HepG2 (cell line): ENCODE measurements at regions not wholly inside any gene's neighbourhood (a gene's known extent, or its start where the extent isn't known, plus 50 kb on each side); places are given as distances from the start of the nearest gene placed in this dataset.

Experiments
- ATAC-seq: fragments of 200-7000 bp; cut with Tn5 transposase; 3 replicates; pipeline ENCODE4 v1.9.1; 2020; ENCODE audit warnings: mild to moderate bottlenecking, moderate library complexity
- BruUV-seq: library from RNA; stranded (reverse); fragments of 400-500 nt; replicated peaks from 2 replicates; lab custom pipeline; 2021; lab: Mats Ljungman, UMichigan
- CTCF ChIA-PET: fragments of 300-600 bp; formaldehyde crosslinking; extraction: SDS; loops from one replicate; lab custom pipeline; 2021; ENCODE audit warnings: low total read pairs, inconsistent platforms, low intra/inter-chr PET ratio; lab: Yijun Ruan, JAX
- POLR2A ChIA-PET: fragments of 350-600 bp; sonication (Branson Sonifier 250); formaldehyde crosslinking; loops from one replicate; lab custom pipeline; 2020; ENCODE audit warnings: antibody characterized with exemption, inconsistent platforms; lab: Yijun Ruan, JAX
- DNase-seq: peaks from one replicate; pipeline ENCODE4 v3.0.0-alpha.2; 2015; ENCODE audit warnings: low spot score
- FAIRE-seq: peaks from 3 replicates; lab custom pipeline; 2011; peaks lifted over from hg19 to GRCh38; lab: Jason Lieb, UNC
- H2AFZ ChIP-seq: one replicate; pipeline ENCODE4 v1.6.1; 2011; ENCODE audit warnings: low read length, inconsistent platforms
- H3K27ac ChIP-seq: fragments of 300-600 bp; 3 replicates; pipeline ENCODE4 v1.8.0; 2011; ENCODE audit warnings: mixed run types, mild to moderate bottlenecking, mixed read lengths, low read length, inconsistent platforms; ENCODE audit not compliant: insufficient read depth; ENCODE audit errors: extremely low read length
- H3K27me3 ChIP-seq, 2 experiments: fragments of 200-600 bp in 1 of 2; 2 replicates in 1 of 2; 3 replicates in 1 of 2; pipeline versions ENCODE4 v1.6.0 to v1.8.0; 2011; ENCODE audit warnings: low read length in 2 of 2, mild to moderate bottlenecking in 2 of 2, moderate library complexity in 2 of 2, inconsistent platforms in 1 of 2; ENCODE audit not compliant: insufficient read depth in 2 of 2, control insufficient read depth in 1 of 2
- H3K36me3 ChIP-seq, 2 experiments: fragments of 200-600 bp in 1 of 2; replicated peaks in 1 of 2; 2 replicates in 1 of 2; 3 replicates in 1 of 2; pipeline versions ENCODE4 v1.5.1 to v1.8.0; 2011; ENCODE audit warnings: low read length in 2 of 2, inconsistent platforms in 1 of 2; ENCODE audit not compliant: insufficient read depth in 2 of 2, control insufficient read depth in 1 of 2
- H3K4me1 ChIP-seq: 2 replicates; pipeline ENCODE4 v1.5.1; 2012; ENCODE audit warnings: low read length, inconsistent platforms; ENCODE audit not compliant: insufficient read depth
- H3K4me2 ChIP-seq: 2 replicates; pipeline ENCODE4 v1.6.0; 2011; ENCODE audit warnings: low read depth, low read length, inconsistent platforms
- H3K4me3 ChIP-seq, 3 experiments: fragments of 200-600 bp in 1 of 3; sonication (generic), shearing (Covaris generic) in 1 of 3; replicated peaks in 1 of 3; 2 replicates each; pipeline ENCODE4 v1.5.1; 2011 to 2016; ENCODE audit warnings: low read length in 3 of 3, inconsistent platforms in 2 of 3, low read depth in 2 of 3, mild to moderate bottlenecking in 2 of 3, control low read depth in 1 of 3, mixed read lengths in 1 of 3; ENCODE audit not compliant: insufficient read depth in 1 of 3
- H3K79me2 ChIP-seq: one replicate; pipeline ENCODE4 v1.6.1; 2011; ENCODE audit warnings: low read length, inconsistent platforms; ENCODE audit not compliant: insufficient read depth
- H3K9ac ChIP-seq: 2 replicates; pipeline ENCODE4 v1.6.0; 2011; ENCODE audit warnings: mild to moderate bottlenecking, low read depth, low read length, inconsistent platforms; ENCODE audit not compliant: insufficient read depth
- H3K9me3 ChIP-seq: 2 replicates; pipeline ENCODE4 v1.5.1; 2012; ENCODE audit warnings: mild to moderate bottlenecking, low read length
- H4K20me1 ChIP-seq: 2 replicates; pipeline ENCODE4 v1.6.0; 2011; ENCODE audit warnings: inconsistent platforms, mild to moderate bottlenecking, low read length, moderate library complexity; ENCODE audit not compliant: insufficient read depth
- EP300 ChIP-seq, 3 experiments: sonication (generic) in 1 of 3; formaldehyde crosslinking in 1 of 3; IDR thresholded peaks; 2 replicates each; pipeline versions ENCODE4 v1.5.1 to v1.6.1; 2011 to 2020; ENCODE audit warnings: low read depth in 2 of 3, low read length in 2 of 3, borderline replicate concordance in 1 of 3, improper control_type of control experiment in 1 of 3, mild to moderate bottlenecking in 1 of 3, missing genetic modification reagents in 1 of 3, moderate library complexity in 1 of 3
- FOSL2 ChIP-seq: sonication (generic); formaldehyde crosslinking; IDR thresholded peaks from 2 replicates; pipeline ENCODE4 v1.4.0; 2020; ENCODE audit warnings: missing genetic modification reagents
- HNF4A ChIP-seq: sonication (generic); formaldehyde crosslinking; IDR thresholded peaks from 2 replicates; pipeline ENCODE4 v1.4.0; 2020; ENCODE audit warnings: missing genetic modification reagents
- NR2F6 ChIP-seq, 2 experiments: IDR thresholded peaks; 2 replicates each; pipeline ENCODE4 v1.6.1; 2016; ENCODE audit warnings: antibody characterized with exemption in 1 of 2, mild to moderate bottlenecking in 1 of 2
- POLR2AphosphoS5 ChIP-seq: IDR thresholded peaks from 2 replicates; pipeline ENCODE4 v1.6.1; 2012; ENCODE audit warnings: low read depth, low read length
- PRMT3 ChIP-seq: sonication (generic); formaldehyde crosslinking; IDR thresholded peaks from 2 replicates; pipeline ENCODE4 v1.8.1; 2022; ENCODE audit warnings: low read depth, mild to moderate bottlenecking, moderate library complexity, missing genetic modification reagents, borderline replicate concordance
- SOX5 ChIP-seq: IDR thresholded peaks from 2 replicates; pipeline ENCODE4 v1.6.1; 2016; ENCODE audit warnings: borderline replicate concordance
- XRCC5 ChIP-seq: fragments of 200-400 bp; formaldehyde crosslinking; optimal IDR thresholded peaks from 2 replicates; pipeline ENCODE3; 2017; ENCODE audit warnings: mild to moderate bottlenecking, low read length
- ZNF530 ChIP-seq: sonication (generic); formaldehyde crosslinking; IDR thresholded peaks from 2 replicates; pipeline ENCODE4 v1.5.0; 2020; ENCODE audit warnings: low read depth, mild to moderate bottlenecking, missing genetic modification reagents
- ZNF816 ChIP-seq: sonication (generic); formaldehyde crosslinking; IDR thresholded peaks from 2 replicates; pipeline ENCODE4 v1.8.0; 2022; ENCODE audit warnings: missing genetic modification reagents, mild to moderate bottlenecking, borderline replicate concordance
- in situ Hi-C: cut with HindIII; loops from 2 replicates; pipeline ENCODE4 v1.10.0; 2017; ENCODE audit warnings: low pct_unique_long_range_greater_than_20kb; ENCODE audit not compliant: extremely low pct_ligation_motif_present
- intact Hi-C: fragments of 100-400 bp; cut with micrococcal nuclease; formaldehyde crosslinking; loops from one replicate; pipeline ENCODE4 v1.10.0; 2022; ENCODE audit not compliant: unreplicated experiment
- TF ChIP-seq, protein P1 (sequence below): sonication (generic); formaldehyde crosslinking; IDR thresholded peaks from 2 replicates; pipeline ENCODE4 v1.4.0; 2020; ENCODE audit warnings: missing genetic modification reagents, mild to moderate bottlenecking, borderline replicate concordance
- TF ChIP-seq, protein P2 (sequence below): sonication (generic); formaldehyde crosslinking; conservative IDR thresholded peaks from 2 replicates; pipeline ENCODE4 v1.4.0; 2020; ENCODE audit warnings: mild to moderate bottlenecking, missing genetic modification reagents, moderate library complexity
- TF ChIP-seq, protein P3 (sequence below): sonication (generic); formaldehyde crosslinking; IDR thresholded peaks from 2 replicates; pipeline ENCODE4 v1.4.0; 2020; ENCODE audit warnings: missing genetic modification reagents, borderline replicate concordance
- TF ChIP-seq, protein P4 (sequence below): sonication (generic); formaldehyde crosslinking; IDR thresholded peaks from 2 replicates; pipeline ENCODE4 v1.8.0; 2022; ENCODE audit warnings: missing genetic modification reagents, mild to moderate bottlenecking, moderate library complexity, borderline replicate concordance

DNA sequence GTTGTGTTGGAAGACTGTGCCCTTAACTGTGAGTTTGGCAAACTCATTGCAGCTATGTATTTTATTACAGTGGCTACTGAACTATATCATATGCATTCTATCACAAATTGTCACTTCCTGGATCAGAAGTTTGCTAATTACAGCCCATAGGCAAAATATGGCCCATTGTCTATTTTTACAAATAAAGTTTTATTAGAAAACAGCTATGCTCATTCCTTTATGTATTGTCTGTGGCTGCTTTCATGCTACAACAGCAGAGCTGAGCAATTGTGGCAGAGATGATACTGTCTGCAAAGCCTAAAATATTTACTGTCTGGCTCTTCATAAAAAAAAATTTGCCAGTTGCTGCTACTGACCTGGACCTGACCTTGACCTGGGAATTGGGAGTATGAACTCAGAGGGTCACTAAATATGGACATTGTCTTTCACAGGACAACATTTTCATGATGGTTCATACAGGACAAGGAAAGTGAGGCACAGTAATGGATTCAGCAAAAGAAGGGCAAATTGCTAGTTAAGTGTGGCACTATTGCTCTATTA lies 316.9 kb downstream of the ZNF621 start:
- FAIRE-seq, result no peak
- POLR2A ChIA-PET, result no interaction called here
- Histone ChIP-seq H2AFZ (no peak overlapping the region), H3K36me3 (no peaks in the 10 kb centered on the region), H3K4me2 (no peak overlapping the region), H3K79me2 (no peaks in the 10 kb centered on the region), H3K27ac (peak overlapping the region; percentile 96), H3K9ac (no peak overlapping the region), H4K20me1 (no peaks in the 10 kb centered on the region), H3K4me1 (peaks cover 59% of the 10 kb centered on the region), H3K4me3 (no peak overlapping the region), H3K27me3 (no peaks in the 10 kb centered on the region), H3K9me3 (peaks cover 9% of the 10 kb centered on the region)
- in situ Hi-C loops, result no loop called here
- BruUV-seq, result no TSS peak
- DNase-seq, result peak; percentile 19
- CTCF ChIA-PET, result no interaction called here
- intact Hi-C loops, result loop anchor here (10.0 kb wide), 1 partner anchor 353 kb away; the partner anchor contains the start of gene CTNNB1
- ATAC-seq, result no peak
- TF ChIP-seq, protein P1, sequence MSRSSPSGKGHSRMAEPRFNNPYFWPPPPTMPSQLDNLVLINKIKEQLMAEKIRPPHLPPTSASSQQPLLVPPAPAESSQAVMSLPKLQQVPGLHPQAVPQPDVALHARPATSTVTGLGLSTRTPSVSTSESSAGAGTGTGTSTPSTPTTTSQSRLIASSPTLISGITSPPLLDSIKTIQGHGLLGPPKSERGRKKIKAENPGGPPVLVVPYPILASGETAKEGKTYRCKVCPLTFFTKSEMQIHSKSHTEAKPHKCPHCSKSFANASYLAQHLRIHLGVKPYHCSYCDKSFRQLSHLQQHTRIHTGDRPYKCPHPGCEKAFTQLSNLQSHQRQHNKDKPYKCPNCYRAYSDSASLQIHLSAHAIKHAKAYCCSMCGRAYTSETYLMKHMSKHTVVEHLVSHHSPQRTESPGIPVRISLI (CRISPR knock-in tag), result peak; percentile 76; the same call in 1 of the 2 replicates
- TF ChIP-seq FOSL2 (no peak), PRMT3 (CRISPR knock-in tag) (no peak), EP300 (IDR thresholded peaks at IDR 0.05; ENCODE audit: low read depth in 2 of 2, low read length in 2 of 2) (peak in 1 of 2 experiments; percentile 14; a peak in 1 of 4 replicates), EP300 (CRISPR knock-in tag; IDR thresholded peaks at IDR 0.05; ENCODE audit: borderline replicate concordance) (no peak), SOX5 (CRISPR knock-in tag) (peak; percentile 17; the same call in 1 of the 2 replicates), ZNF530 (CRISPR knock-in tag) (no peak), XRCC5 (no peak), HNF4A (peak; percentile 55; the same call in 1 of the 2 replicates), ZNF816 (CRISPR knock-in tag) (no peak), NR2F6 (IDR thresholded peaks at IDR 0.05) (peak; percentile 45; the same call in 1 of the 2 replicates), NR2F6 (CRISPR knock-in tag; IDR thresholded peaks at IDR 0.05) (peak; percentile 64; the same call in 1 of the 2 replicates), POLR2AphosphoS5 (no peak)
- TF ChIP-seq, protein P2, sequence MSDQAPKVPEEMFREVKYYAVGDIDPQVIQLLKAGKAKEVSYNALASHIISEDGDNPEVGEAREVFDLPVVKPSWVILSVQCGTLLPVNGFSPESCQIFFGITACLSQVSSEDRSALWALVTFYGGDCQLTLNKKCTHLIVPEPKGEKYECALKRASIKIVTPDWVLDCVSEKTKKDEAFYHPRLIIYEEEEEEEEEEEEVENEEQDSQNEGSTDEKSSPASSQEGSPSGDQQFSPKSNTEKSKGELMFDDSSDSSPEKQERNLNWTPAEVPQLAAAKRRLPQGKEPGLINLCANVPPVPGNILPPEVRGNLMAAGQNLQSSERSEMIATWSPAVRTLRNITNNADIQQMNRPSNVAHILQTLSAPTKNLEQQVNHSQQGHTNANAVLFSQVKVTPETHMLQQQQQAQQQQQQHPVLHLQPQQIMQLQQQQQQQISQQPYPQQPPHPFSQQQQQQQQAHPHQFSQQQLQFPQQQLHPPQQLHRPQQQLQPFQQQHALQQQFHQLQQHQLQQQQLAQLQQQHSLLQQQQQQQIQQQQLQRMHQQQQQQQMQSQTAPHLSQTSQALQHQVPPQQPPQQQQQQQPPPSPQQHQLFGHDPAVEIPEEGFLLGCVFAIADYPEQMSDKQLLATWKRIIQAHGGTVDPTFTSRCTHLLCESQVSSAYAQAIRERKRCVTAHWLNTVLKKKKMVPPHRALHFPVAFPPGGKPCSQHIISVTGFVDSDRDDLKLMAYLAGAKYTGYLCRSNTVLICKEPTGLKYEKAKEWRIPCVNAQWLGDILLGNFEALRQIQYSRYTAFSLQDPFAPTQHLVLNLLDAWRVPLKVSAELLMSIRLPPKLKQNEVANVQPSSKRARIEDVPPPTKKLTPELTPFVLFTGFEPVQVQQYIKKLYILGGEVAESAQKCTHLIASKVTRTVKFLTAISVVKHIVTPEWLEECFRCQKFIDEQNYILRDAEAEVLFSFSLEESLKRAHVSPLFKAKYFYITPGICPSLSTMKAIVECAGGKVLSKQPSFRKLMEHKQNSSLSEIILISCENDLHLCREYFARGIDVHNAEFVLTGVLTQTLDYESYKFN (CRISPR knock-in tag), result no peak
- TF ChIP-seq, protein P3, sequence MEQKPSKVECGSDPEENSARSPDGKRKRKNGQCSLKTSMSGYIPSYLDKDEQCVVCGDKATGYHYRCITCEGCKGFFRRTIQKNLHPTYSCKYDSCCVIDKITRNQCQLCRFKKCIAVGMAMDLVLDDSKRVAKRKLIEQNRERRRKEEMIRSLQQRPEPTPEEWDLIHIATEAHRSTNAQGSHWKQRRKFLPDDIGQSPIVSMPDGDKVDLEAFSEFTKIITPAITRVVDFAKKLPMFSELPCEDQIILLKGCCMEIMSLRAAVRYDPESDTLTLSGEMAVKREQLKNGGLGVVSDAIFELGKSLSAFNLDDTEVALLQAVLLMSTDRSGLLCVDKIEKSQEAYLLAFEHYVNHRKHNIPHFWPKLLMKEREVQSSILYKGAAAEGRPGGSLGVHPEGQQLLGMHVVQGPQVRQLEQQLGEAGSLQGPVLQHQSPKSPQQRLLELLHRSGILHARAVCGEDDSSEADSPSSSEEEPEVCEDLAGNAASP (CRISPR knock-in tag), result peak; percentile 52; the same call in 1 of the 2 replicates
- TF ChIP-seq, protein P4, sequence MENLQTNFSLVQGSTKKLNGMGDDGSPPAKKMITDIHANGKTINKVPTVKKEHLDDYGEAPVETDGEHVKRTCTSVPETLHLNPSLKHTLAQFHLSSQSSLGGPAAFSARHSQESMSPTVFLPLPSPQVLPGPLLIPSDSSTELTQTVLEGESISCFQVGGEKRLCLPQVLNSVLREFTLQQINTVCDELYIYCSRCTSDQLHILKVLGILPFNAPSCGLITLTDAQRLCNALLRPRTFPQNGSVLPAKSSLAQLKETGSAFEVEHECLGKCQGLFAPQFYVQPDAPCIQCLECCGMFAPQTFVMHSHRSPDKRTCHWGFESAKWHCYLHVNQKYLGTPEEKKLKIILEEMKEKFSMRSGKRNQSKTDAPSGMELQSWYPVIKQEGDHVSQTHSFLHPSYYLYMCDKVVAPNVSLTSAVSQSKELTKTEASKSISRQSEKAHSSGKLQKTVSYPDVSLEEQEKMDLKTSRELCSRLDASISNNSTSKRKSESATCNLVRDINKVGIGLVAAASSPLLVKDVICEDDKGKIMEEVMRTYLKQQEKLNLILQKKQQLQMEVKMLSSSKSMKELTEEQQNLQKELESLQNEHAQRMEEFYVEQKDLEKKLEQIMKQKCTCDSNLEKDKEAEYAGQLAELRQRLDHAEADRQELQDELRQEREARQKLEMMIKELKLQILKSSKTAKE (CRISPR knock-in tag), result peak; percentile 52; the same call in 1 of the 2 replicates
